DOHH2 (cell line): ENCODE measurements at regions not wholly inside any gene's neighbourhood (a gene's known extent, or its start where the extent isn't known, plus 50 kb on each side); places are given as distances from the start of the nearest gene placed in this dataset.

Experiments
- CTCF ChIP-seq: fragments of 200-600 bp; sonication (generic); IDR thresholded peaks from one replicate; pipeline ENCODE4 v1.5.1; 2014; ENCODE audit warnings: antibody characterized with exemption, mild to moderate bottlenecking, low read depth, low read length; ENCODE audit not compliant: poor library complexity, severe bottlenecking
- EZH2phosphoT487 ChIP-seq: fragments of 200-600 bp; sonication (generic); IDR thresholded peaks from 2 replicates; pipeline ENCODE4 v1.6.1; 2017; ENCODE audit warnings: borderline replicate concordance, mild to moderate bottlenecking, antibody characterized with exemption, low read length, moderate library complexity, mixed read lengths

- TF ChIP-seq CTCF (no peak), EZH2phosphoT487 (no peak)
Observed at GRCh38 chr3:78178740-78179363, 1139.0 kb downstream of the ROBO2 start.
